ENCODE measurements at regions not wholly inside any gene's neighbourhood (a gene's known extent, or its start where the extent isn't known, plus 50 kb on each side); places are given as distances from the start of the nearest gene placed in this dataset.

GRCh38 chr3:153437666-153438065, 275.6 kb downstream of the RAP2B start:
- H3K27me3 Mint-ChIP-seq (ENCODE audit: low read depth) = no peaks in the 10 kb centered on the region
- ATAC-seq (no peak), DNase-seq (ENCODE audit: low spot score) (no peak)
- peaks cover 8% of the 10 kb centered on the region; the same call in 1 of the 2 replicates for H3K9me3 Mint-ChIP-seq
- H3K4me3 Mint-ChIP-seq = no peak overlapping the region
- no peaks in the 10 kb centered on the region for H3K36me3 Mint-ChIP-seq
- no peak for TF ChIP-seq SOX15 (CRISPR knock-in tag; IDR thresholded peaks at IDR 0.05)
- TF ChIP-seq, protein P1, sequence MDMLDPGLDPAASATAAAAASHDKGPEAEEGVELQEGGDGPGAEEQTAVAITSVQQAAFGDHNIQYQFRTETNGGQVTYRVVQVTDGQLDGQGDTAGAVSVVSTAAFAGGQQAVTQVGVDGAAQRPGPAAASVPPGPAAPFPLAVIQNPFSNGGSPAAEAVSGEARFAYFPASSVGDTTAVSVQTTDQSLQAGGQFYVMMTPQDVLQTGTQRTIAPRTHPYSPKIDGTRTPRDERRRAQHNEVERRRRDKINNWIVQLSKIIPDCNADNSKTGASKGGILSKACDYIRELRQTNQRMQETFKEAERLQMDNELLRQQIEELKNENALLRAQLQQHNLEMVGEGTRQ (CRISPR knock-in tag; IDR thresholded peaks at IDR 0.05) = no peak
- no peak for TF ChIP-seq JAZF1 (CRISPR knock-in tag; IDR thresholded peaks at IDR 0.05)
- TF ChIP-seq CBFB (CRISPR knock-in tag; IDR thresholded peaks at IDR 0.05; ENCODE audit: low read depth) = no peak
- TF ChIP-seq FOXP1 (CRISPR knock-in tag; IDR thresholded peaks at IDR 0.05; ENCODE audit: borderline replicate concordance) = no peak
- no peak for TF ChIP-seq OVOL2 (CRISPR knock-in tag; IDR thresholded peaks at IDR 0.05; ENCODE audit: borderline replicate concordance)
- TF ChIP-seq, protein P2, sequence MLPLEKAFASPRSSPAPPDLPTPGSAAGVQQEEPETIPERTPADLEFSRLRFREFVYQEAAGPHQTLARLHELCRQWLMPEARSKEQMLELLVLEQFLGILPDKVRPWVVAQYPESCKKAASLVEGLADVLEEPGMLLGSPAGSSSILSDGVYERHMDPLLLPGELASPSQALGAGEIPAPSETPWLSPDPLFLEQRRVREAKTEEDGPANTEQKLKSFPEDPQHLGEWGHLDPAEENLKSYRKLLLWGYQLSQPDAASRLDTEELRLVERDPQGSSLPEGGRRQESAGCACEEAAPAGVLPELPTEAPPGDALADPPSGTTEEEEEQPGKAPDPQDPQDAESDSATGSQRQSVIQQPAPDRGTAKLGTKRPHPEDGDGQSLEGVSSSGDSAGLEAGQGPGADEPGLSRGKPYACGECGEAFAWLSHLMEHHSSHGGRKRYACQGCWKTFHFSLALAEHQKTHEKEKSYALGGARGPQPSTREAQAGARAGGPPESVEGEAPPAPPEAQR (CRISPR knock-in tag; IDR thresholded peaks at IDR 0.05) = no peak
- no peak for TF ChIP-seq ZNF532 (CRISPR knock-in tag; IDR thresholded peaks at IDR 0.05; ENCODE audit: borderline replicate concordance)
- no peak for TF ChIP-seq ELF4 (CRISPR knock-in tag; IDR thresholded peaks at IDR 0.05; ENCODE audit: low read depth)
- no peak for TF ChIP-seq E2F1 (CRISPR knock-in tag; IDR thresholded peaks at IDR 0.05)
- no peak for TF ChIP-seq TEAD1 (CRISPR knock-in tag; IDR thresholded peaks at IDR 0.05)
- TF ChIP-seq, protein P3, sequence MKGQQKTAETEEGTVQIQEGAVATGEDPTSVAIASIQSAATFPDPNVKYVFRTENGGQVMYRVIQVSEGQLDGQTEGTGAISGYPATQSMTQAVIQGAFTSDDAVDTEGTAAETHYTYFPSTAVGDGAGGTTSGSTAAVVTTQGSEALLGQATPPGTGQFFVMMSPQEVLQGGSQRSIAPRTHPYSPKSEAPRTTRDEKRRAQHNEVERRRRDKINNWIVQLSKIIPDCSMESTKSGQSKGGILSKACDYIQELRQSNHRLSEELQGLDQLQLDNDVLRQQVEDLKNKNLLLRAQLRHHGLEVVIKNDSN (CRISPR knock-in tag; IDR thresholded peaks at IDR 0.05) = no peak
- POLR2A ChIA-PET = no interaction called here
- CTCF ChIA-PET = no interaction called here
- peaks cover 34% of the 10 kb centered on the region for H3K4me1 Mint-ChIP-seq
- no peak overlapping the region for H3K27ac Mint-ChIP-seq

GRCh38 chr3:153438271-153438670, 276.2 kb downstream of the RAP2B start:
- H3K4me3 Mint-ChIP-seq = no peak overlapping the region
- H3K27ac Mint-ChIP-seq = no peak overlapping the region
- H3K27me3 Mint-ChIP-seq (ENCODE audit: low read depth) = no peaks in the 10 kb centered on the region

More at GRCh38 chr3:153438271-153438670, 276.2 kb downstream of the RAP2B start:
- ChIA-PET POLR2A (no interaction called here), CTCF (no interaction called here)
- H3K9me3 Mint-ChIP-seq = peaks cover 8% of the 10 kb centered on the region; the same call in 1 of the 2 replicates
- no peak for TF ChIP-seq E2F1 (CRISPR knock-in tag; IDR thresholded peaks at IDR 0.05)
- no peak for TF ChIP-seq ATF1 (CRISPR knock-in tag; IDR thresholded peaks at IDR 0.05)
- no peak for TF ChIP-seq FOXP1 (CRISPR knock-in tag; IDR thresholded peaks at IDR 0.05; ENCODE audit: borderline replicate concordance)
- no peak for ATAC-seq
- no peak for DNase-seq (ENCODE audit: low spot score)
- H3K4me1 Mint-ChIP-seq = peaks cover 40% of the 10 kb centered on the region
- no peaks in the 10 kb centered on the region for H3K36me3 Mint-ChIP-seq

Measured in WTC11 (cell line).